PC-9 (cell line): ENCODE measurements at regions not wholly inside any gene's neighbourhood (a gene's known extent, or its start where the extent isn't known, plus 50 kb on each side); places are given as distances from the start of the nearest gene placed in this dataset.

Source experiments
- EZH2 ChIP-seq: fragments of 200-600 bp; sonication (generic); IDR thresholded peaks from 2 replicates; pipeline ENCODE4 v1.8.0; 2017; ENCODE audit warnings: antibody characterized with exemption, low read depth
- TF ChIP-seq, protein P1 (sequence below): fragments of 200-600 bp; sonication (generic); conservative IDR thresholded peaks from 2 replicates; pipeline ENCODE4 v1.6.1; 2017; ENCODE audit warnings: mixed run types, antibody characterized with exemption, mild to moderate bottlenecking, moderate library complexity

DNA sequence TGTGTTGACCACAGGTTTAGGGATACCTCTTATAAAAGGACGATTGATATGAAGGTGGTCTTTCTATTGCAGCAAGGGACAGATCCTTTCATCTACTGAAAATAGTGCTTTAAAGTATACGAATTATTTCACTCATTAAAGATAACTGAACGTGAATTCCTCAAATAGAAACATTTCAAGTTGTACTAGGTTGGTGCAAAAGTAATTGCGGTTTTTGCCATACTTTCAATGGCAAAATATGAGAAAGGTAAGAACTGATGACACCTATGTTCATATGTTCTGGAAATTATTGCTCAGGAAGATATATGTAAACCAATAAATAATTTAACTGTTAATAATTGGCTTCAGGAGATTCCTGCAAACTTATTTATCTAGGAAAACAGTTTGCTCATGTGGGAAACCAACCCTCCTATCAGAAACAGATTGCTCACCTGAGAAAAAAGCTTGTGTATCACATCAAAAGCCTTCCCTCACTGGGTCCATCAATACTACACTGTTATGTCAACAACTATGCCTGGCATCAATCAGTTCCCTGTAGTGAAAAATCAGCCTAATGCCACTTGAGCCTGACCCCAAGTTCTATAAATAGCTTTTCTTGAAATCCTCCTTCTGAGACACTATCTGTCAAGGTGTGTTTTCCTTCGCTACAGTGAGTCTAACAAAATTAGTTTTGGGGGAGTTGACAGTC is 81.5 kb upstream of the ACSL3 start:
- TF ChIP-seq, protein P1, sequence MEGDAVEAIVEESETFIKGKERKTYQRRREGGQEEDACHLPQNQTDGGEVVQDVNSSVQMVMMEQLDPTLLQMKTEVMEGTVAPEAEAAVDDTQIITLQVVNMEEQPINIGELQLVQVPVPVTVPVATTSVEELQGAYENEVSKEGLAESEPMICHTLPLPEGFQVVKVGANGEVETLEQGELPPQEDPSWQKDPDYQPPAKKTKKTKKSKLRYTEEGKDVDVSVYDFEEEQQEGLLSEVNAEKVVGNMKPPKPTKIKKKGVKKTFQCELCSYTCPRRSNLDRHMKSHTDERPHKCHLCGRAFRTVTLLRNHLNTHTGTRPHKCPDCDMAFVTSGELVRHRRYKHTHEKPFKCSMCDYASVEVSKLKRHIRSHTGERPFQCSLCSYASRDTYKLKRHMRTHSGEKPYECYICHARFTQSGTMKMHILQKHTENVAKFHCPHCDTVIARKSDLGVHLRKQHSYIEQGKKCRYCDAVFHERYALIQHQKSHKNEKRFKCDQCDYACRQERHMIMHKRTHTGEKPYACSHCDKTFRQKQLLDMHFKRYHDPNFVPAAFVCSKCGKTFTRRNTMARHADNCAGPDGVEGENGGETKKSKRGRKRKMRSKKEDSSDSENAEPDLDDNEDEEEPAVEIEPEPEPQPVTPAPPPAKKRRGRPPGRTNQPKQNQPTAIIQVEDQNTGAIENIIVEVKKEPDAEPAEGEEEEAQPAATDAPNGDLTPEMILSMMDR = no peak
- TF ChIP-seq EZH2 = no peak
